BJ (cell line): ENCODE measurements at regions not wholly inside any gene's neighbourhood (a gene's known extent, or its start where the extent isn't known, plus 50 kb on each side); places are given as distances from the start of the nearest gene placed in this dataset.

ENCODE experiments used
- CTCF ChIA-PET: fragments of 350-600 bp; formaldehyde crosslinking; extraction: SDS; loops from one replicate; lab custom pipeline; 2021; ENCODE audit warnings: antibody characterized with exemption, inconsistent platforms; lab: Yijun Ruan, JAX
- POLR2A ChIA-PET: fragments of 300-600 bp; sonication (Branson Sonifier 250); formaldehyde crosslinking; extraction: SDS; loops from one replicate; lab custom pipeline; 2021; ENCODE audit warnings: antibody characterized with exemption; lab: Charles Lee
- DNase-seq: peaks from one replicate; pipeline ENCODE4 v3.0.0-alpha.2; 2011; ENCODE audit warnings: low read depth
- H3K27me3 ChIP-seq: 2 replicates; pipeline ENCODE4 v1.6.0; 2011; ENCODE audit warnings: low read length; ENCODE audit not compliant: control insufficient read depth, insufficient read depth
- H3K36me3 ChIP-seq: 2 replicates; pipeline ENCODE4 v1.5.1; 2011; ENCODE audit warnings: low read length; ENCODE audit not compliant: control insufficient read depth, insufficient read depth
- H3K4me3 ChIP-seq: 2 replicates; pipeline ENCODE4 v1.5.1; 2011; ENCODE audit warnings: low read depth, mild to moderate bottlenecking, control low read depth, low read length
- TF ChIP-seq, protein P1 (sequence below): IDR thresholded peaks from 2 replicates; pipeline ENCODE4 v1.5.1; 2011; ENCODE audit warnings: low read depth, mild to moderate bottlenecking, control low read depth, inconsistent platforms, low read length, moderate library complexity; ENCODE audit not compliant: insufficient read depth

DNA sequence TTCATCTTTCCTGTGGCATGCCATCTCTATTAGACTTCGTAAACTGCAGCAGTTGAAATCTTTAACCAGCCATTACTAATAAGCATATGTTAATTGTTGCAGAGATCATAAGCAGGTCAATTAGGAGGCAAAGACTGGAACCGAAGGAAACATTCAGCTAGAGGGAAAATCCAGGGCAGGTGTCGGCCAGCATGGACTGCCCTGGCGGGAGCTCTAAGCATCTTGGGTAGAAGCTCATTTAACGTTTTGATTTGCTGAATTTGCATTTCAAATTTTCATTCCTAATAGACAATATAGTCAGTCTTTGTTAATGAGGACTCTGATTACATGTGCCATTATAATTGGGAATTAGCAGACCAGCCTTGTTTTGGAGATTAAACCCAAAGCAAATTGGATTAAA is 238.6 kb downstream of the POU4F1 start:
- ChIA-PET CTCF (interaction anchor here (0.9 kb wide), 1 partner anchor 11 kb away, joined by 3 read pairs; no protein-coding TSS in a partner anchor), POLR2A (no interaction called here)
- Histone ChIP-seq H3K27me3 (no peaks in the 10 kb centered on the region), H3K36me3 (no peaks in the 10 kb centered on the region), H3K4me3 (no peak overlapping the region)
- TF ChIP-seq, protein P1, sequence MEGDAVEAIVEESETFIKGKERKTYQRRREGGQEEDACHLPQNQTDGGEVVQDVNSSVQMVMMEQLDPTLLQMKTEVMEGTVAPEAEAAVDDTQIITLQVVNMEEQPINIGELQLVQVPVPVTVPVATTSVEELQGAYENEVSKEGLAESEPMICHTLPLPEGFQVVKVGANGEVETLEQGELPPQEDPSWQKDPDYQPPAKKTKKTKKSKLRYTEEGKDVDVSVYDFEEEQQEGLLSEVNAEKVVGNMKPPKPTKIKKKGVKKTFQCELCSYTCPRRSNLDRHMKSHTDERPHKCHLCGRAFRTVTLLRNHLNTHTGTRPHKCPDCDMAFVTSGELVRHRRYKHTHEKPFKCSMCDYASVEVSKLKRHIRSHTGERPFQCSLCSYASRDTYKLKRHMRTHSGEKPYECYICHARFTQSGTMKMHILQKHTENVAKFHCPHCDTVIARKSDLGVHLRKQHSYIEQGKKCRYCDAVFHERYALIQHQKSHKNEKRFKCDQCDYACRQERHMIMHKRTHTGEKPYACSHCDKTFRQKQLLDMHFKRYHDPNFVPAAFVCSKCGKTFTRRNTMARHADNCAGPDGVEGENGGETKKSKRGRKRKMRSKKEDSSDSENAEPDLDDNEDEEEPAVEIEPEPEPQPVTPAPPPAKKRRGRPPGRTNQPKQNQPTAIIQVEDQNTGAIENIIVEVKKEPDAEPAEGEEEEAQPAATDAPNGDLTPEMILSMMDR: no peak
- DNase-seq: no peak

DNA sequence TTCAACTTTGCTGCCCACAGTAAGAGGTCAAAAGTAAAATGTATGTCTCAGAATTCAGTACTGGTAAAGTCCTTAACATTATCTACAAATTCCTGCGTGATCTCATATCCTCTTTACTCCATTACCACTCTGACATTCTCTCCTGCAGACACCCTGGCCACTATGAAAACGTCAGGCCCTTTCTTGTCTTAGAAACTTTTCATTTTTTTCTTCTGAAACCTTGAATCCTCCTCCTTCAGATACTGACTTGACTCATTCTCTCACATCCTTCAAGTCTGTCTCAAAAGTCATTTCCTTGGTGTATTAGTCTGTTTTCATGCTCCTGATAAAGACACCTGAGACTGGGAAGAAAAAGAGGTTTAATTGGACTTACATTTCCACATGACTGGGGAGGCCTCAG is 262.3 kb downstream of the POU4F1 start:
- DNase-seq: no peak
- H3K4me3 ChIP-seq: no peak overlapping the region
- ChIA-PET POLR2A (no interaction called here), CTCF (no interaction called here)
- H3K27me3 ChIP-seq: no peaks in the 10 kb centered on the region
- TF ChIP-seq, protein P1: no peak
- no peaks in the 10 kb centered on the region for H3K36me3 ChIP-seq

DNA sequence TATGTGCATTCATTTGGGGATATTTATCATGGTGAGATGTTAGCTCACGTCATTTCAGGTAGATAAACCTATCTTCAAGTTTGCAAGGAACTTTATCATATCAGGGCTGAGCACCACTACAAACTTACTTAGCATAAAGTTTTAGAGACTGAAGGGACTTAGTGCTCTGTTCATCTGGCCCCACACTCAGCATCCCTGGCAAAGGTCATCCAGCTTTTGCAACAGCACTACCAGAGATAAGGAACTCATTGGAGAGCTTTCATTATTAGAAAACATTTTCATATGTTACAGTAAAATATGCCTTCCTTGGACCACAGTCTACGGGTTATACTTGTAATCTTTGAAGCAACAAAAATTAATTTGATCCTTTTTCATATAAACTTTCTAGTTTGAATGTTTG is 263.4 kb downstream of the POU4F1 start:
- ChIA-PET CTCF (no interaction called here), POLR2A (no interaction called here)
- Histone ChIP-seq H3K4me3 (no peak overlapping the region), H3K36me3 (no peaks in the 10 kb centered on the region), H3K27me3 (no peaks in the 10 kb centered on the region)
- DNase-seq: no peak
- TF ChIP-seq, protein P1: no peak

DNA sequence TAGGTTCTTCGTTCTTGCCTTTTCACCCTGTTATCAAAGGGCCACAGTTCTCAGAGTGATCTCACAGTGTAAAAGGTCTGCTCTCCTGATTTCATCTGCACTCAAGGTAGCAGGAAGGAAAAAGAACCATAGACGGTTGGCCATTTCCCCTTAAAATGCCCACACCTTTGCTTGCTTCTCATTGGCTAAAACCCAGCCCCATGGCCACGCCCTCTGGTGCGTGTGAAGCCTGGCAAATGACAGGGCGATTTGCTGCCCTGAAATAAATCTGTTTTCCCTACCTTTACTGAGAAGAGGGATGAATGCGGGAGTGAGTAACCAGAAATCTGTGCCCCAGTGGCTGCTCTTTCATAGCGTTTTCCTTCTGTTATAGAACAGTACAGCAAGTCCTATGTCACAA is 269.3 kb downstream of the POU4F1 start:
- Histone ChIP-seq H3K36me3 (no peaks in the 10 kb centered on the region), H3K27me3 (no peaks in the 10 kb centered on the region), H3K4me3 (no peak overlapping the region)
- POLR2A ChIA-PET: no interaction called here
- TF ChIP-seq, protein P1: no peak
- CTCF ChIA-PET: no interaction called here
- no peak for DNase-seq

DNA sequence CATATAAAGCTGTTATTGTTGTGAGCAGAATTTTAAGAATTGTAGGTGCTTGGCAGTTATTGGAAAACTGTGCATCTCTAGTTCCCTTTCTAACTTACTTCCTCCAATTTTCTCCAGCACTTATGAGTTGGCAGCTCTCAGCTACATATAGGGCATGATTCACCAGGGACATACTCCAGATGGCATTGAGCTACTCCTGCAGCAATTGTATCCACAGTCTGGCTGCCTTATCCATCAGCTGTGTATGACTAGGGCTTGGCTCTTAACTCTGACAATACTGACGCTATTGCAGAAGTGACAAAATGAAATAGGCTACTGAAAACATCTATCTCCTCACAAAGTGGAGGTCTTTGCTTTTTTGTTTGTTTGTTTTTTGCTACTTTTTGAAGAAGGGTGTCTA is 276.7 kb downstream of the POU4F1 start:
- TF ChIP-seq, protein P1: no peak
- no peak for DNase-seq
- ChIA-PET POLR2A (no interaction called here), CTCF (interaction anchor here (0.5 to 1.1 kb wide), 3 partner anchors 86 to 346 kb away, joined by 3 read pairs; no protein-coding TSS in a partner anchor)
- H3K27me3 ChIP-seq: no peaks in the 10 kb centered on the region
- no peak overlapping the region for H3K4me3 ChIP-seq
- no peaks in the 10 kb centered on the region for H3K36me3 ChIP-seq
